Transverse colon (tissue), 4 donors: ENCODE measurements at regions not wholly inside any gene's neighbourhood (a gene's known extent, or its start where the extent isn't known, plus 50 kb on each side); places are given as distances from the start of the nearest gene placed in this dataset.

Experiments
- DNase-seq: peaks from one replicate; pipeline ENCODE4 v3.0.0-alpha.2; 2019
- H3K27ac ChIP-seq, 4 donors: fragments of 200-600 bp; sonication (generic); 2 replicates each; pipeline ENCODE4 v1.5.1; 2016 to 2018; ENCODE audit warnings: inconsistent platforms in 4 of 4
- H3K27me3 ChIP-seq: fragments of 200-600 bp; sonication (generic); 2 replicates; pipeline ENCODE4 v1.5.1; 2017; ENCODE audit warnings: inconsistent platforms
- H3K36me3 ChIP-seq, 4 donors: fragments of 200-600 bp; sonication (generic); 2 replicates each; pipeline ENCODE4 v1.5.1; 2017 to 2019; ENCODE audit warnings: inconsistent platforms in 4 of 4
- H3K4me1 ChIP-seq, 4 donors: fragments of 200-600 bp; sonication (generic); 2 replicates each; pipeline ENCODE4 v1.5.1; 2017 to 2020; ENCODE audit warnings: inconsistent platforms in 4 of 4
- H3K4me3 ChIP-seq, 4 donors: fragments of 200-600 bp; sonication (generic); 1 replicate in 1 of 4; 2 replicates in 3 of 4; pipeline versions ENCODE4 v1.5.1 to v1.6.1; 2017 to 2019; ENCODE audit warnings: inconsistent platforms in 4 of 4
- H3K9me3 ChIP-seq, 2 donors: fragments of 200-600 bp; sonication (generic); 2 replicates each; pipeline ENCODE4 v1.5.1; 2017 to 2019; ENCODE audit warnings: inconsistent platforms in 2 of 2
- CTCF ChIP-seq, 5 experiments: fragments of 200-600 bp in 3 of 5; fragments of 450-650 bp in 2 of 5; sonication (generic) in 3 of 5; IDR thresholded peaks; 1 replicate in 2 of 5; 2 replicates in 3 of 5; pipeline ENCODE4 v1.5.1; 2016 to 2017; ENCODE audit warnings: antibody characterized with exemption in 5 of 5, inconsistent platforms in 3 of 5, mild to moderate bottlenecking in 2 of 5, moderate library complexity in 1 of 5
- EP300 ChIP-seq: sonication (generic); formaldehyde crosslinking; IDR thresholded peaks from one replicate; pipeline ENCODE4 v1.6.1; 2017; ENCODE audit warnings: antibody characterized with exemption, low read depth
- POLR2A ChIP-seq: fragments of 450-650 bp; IDR thresholded peaks from one replicate; pipeline ENCODE4 v1.6.1; 2016; ENCODE audit warnings: antibody characterized with exemption, mild to moderate bottlenecking, moderate library complexity
- POLR2AphosphoS5 ChIP-seq, 3 donors: sonication (generic); formaldehyde crosslinking; IDR thresholded peaks; one replicate each; pipeline ENCODE4 v1.6.1; 2016; ENCODE audit warnings: antibody characterized with exemption in 3 of 3
- WGBS, 2 donors: methylation state at CpG; one replicate each; pipeline ENCODE4 v1.1.5; 2018; ENCODE audit warnings: low coverage in 1 of 2; 5-methylcytosine and 5-hydroxymethylcytosine counted together
- in situ Hi-C, 4 donors: fragments of 200-750 bp; cut with MboI; loops; one replicate each; pipeline versions ENCODE4 v1.15.0 to v1.15.1; 2017; ENCODE audit warnings: low sequenced_read_pairs in 3 of 4, low pct_ligation_motif_present in 1 of 4, low pct_unique_long_range_greater_than_20kb in 1 of 4
- intact Hi-C: fragments of 100-400 bp; cut with DNase I; formaldehyde crosslinking; loops from one replicate; pipeline ENCODE4 v1.15.1; 2023; ENCODE audit warnings: low total_unique reads

GRCh38 chr9:116095403-116095802 lies 58.2 kb upstream of the PAPPA start:
- no peak for DNase-seq
- in situ Hi-C loops (no loop called here), intact Hi-C loops (no loop called here)
- Histone ChIP-seq H3K4me1 (no peaks in the 10 kb centered on the region), H3K27me3 (no peaks in the 10 kb centered on the region), H3K36me3 (no peaks in the 10 kb centered on the region), H3K27ac (no peak overlapping the region), H3K4me3 (no peak overlapping the region), H3K9me3 (no peaks in the 10 kb centered on the region)
- TF ChIP-seq CTCF (IDR thresholded peaks at IDR 0.05) (no peak), POLR2AphosphoS5 (IDR thresholded peaks at IDR 0.05) (no peak), POLR2A (no peak), EP300 (no peak)
- 53 to 72% methylated on average over 1 to 2 of the region's 2 CpGs for WGBS, 2 donors

- no peaks in the 10 kb centered on the region for H3K36me3 ChIP-seq
- H3K27me3 ChIP-seq = no peaks in the 10 kb centered on the region
- no peaks in the 10 kb centered on the region for H3K4me1 ChIP-seq
- in situ Hi-C loops = no loop called here
- H3K4me3 ChIP-seq = no peak overlapping the region
- intact Hi-C loops = no loop called here
- no peak for TF ChIP-seq POLR2AphosphoS5 (IDR thresholded peaks at IDR 0.05)
- no peak for TF ChIP-seq EP300
- TF ChIP-seq CTCF (IDR thresholded peaks at IDR 0.05) = no peak
- TF ChIP-seq POLR2A = no peak
- DNase-seq = no peak
- H3K9me3 ChIP-seq = no peaks in the 10 kb centered on the region
- WGBS, 2 donors = 26 to 55% methylated on average over 4 of the region's 4 CpGs
- H3K27ac ChIP-seq = no peak overlapping the region
These were observed 57.5 kb upstream of the PAPPA start for GRCh38 chr9:116096046-116096445.

- no peak for DNase-seq
- intact Hi-C loops (no loop called here), in situ Hi-C loops (no loop called here)
- Histone ChIP-seq H3K36me3 (no peaks in the 10 kb centered on the region), H3K27me3 (no peaks in the 10 kb centered on the region), H3K4me3 (no peak overlapping the region), H3K4me1 (no peaks in the 10 kb centered on the region), H3K27ac (no peak overlapping the region), H3K9me3 (no peaks in the 10 kb centered on the region)
- TF ChIP-seq CTCF (IDR thresholded peaks at IDR 0.05) = no peak
- no peak for TF ChIP-seq POLR2A
- no peak for TF ChIP-seq POLR2AphosphoS5 (IDR thresholded peaks at IDR 0.05)
- no peak for TF ChIP-seq EP300
- 20 to 36% methylated on average over 2 to 3 of the region's 3 CpGs for WGBS, 2 donors
These were observed 56.7 kb upstream of the PAPPA start for GRCh38 chr9:116096853-116097252.

DNA sequence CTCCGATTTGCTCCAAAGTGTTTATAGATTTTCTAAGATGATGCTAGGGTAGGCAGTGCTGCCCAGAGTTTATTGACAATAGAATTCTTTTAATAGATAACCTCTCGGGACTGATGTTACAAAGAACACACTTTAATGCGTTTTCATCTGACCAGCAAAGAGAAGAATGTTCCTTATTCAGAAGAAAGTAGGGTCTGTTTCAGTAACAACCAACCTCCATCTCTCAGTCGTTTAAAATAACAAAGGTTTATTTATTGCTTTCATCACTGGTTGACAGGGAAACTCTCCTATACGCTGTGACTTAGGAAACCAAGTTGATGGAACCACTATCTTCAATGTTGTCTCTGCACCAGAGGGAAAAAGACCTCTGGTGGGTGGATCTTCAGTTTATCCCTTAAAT lies 55.1 kb upstream of the PAPPA start:
- TF ChIP-seq CTCF (IDR thresholded peaks at IDR 0.05) = no peak
- TF ChIP-seq EP300 = no peak
- no peak for TF ChIP-seq POLR2A
- no peak for TF ChIP-seq POLR2AphosphoS5 (IDR thresholded peaks at IDR 0.05)
- Histone ChIP-seq H3K4me1 (no peaks in the 10 kb centered on the region), H3K9me3 (no peaks in the 10 kb centered on the region), H3K4me3 (no peak overlapping the region), H3K36me3 (no peaks in the 10 kb centered on the region), H3K27me3 (no peaks in the 10 kb centered on the region), H3K27ac (no peak overlapping the region)
- DNase-seq = no peak
- WGBS, 2 donors = 57 to 63% methylated on average over 5 of the region's 5 CpGs
- intact Hi-C loops = no loop called here
- in situ Hi-C loops = no loop called here
